ENCODE measurements at regions not wholly inside any gene's neighbourhood (a gene's known extent, or its start where the extent isn't known, plus 50 kb on each side); places are given as distances from the start of the nearest gene placed in this dataset.

- TF ChIP-seq POLR2A (IDR thresholded peaks at IDR 0.05; ENCODE audit: low read length) (no peak), GATA1 (IDR thresholded peaks at IDR 0.05; ENCODE audit: low read depth, low read length) (no peak)
Observed at GRCh38 chr1:29643838-29644440, 407.6 kb downstream of the PTPRU start.

Measured in erythroblast (primary cell).